Pons (tissue), 1 donor: ENCODE measurements at regions not wholly inside any gene's neighbourhood (a gene's known extent, or its start where the extent isn't known, plus 50 kb on each side); places are given as distances from the start of the nearest gene placed in this dataset.

Experiments
- DNase-seq: peaks from one replicate; pipeline ENCODE4 v3.0.0-alpha.2; 2016; ENCODE audit warnings: low spot score

- no peak for DNase-seq
These were observed 186.7 kb upstream of the SLITRK2 start for GRCh38 chrX:145630806-145631435.

DNA sequence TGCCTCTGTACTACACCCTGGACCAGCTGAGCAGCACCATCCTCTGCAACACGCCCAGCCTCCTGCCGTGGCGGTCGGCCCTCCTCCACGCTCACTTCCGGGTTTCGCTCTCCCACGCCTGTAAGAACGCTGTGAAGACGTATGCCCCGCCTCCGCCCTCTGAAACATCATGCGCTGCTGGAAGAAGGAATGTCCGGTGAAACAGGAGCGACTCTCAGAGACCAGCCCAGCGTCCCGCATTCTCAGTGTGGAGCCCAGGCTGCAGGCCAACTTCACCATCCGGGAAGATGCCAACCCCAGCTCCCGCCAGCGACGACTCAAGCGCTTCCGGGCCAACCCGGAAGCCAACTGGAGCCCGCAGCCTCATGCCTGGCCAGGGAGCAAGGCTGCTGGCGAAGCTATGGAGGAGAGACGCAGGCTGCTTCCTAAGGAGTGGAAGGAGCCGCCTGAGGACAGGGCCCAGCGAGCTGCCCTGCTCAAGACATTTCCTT lies 186.1 kb upstream of the SLITRK2 start:
- DNase-seq: no peak

- peak; percentile 19 for DNase-seq
These were observed 163.1 kb upstream of the SLITRK2 start for GRCh38 chrX:145654486-145654885.

GRCh38 chrX:145673841-145674240 lies 143.8 kb upstream of the SLITRK2 start:
- peak; percentile 58 for DNase-seq

DNA sequence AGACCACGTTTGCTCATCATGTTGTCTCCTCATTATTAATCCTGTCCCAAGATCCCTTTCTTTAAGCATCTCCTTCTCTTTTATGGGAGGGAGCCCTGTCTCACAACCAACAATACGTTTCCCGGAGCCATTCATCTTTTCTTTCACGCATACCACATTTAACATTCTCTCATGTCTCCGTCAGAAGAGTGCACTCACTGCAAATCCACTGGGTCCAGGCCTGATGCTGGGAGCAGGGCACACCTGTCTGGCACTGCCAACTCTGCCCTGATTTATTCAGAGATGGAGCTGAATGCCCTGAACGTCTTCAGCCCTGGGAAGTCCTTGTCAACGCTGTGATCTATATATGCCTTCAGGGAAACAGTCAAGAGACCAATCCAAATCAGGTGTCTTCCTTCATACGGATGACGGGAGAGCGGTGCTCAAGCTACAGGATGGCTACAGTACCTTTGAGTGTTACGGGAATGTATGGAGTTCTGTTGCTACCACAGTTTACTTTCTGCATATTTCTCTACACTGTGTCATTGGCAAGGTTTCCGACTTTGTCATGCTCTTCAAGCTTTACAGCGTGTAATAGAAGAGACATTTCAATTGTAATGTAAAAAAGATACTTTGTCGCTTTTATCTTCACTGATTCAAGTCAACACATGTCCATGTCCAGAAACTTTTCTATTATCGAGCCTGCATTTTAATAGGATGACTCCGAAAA lies 140.4 kb upstream of the SLITRK2 start:
- DNase-seq: no peak

DNA sequence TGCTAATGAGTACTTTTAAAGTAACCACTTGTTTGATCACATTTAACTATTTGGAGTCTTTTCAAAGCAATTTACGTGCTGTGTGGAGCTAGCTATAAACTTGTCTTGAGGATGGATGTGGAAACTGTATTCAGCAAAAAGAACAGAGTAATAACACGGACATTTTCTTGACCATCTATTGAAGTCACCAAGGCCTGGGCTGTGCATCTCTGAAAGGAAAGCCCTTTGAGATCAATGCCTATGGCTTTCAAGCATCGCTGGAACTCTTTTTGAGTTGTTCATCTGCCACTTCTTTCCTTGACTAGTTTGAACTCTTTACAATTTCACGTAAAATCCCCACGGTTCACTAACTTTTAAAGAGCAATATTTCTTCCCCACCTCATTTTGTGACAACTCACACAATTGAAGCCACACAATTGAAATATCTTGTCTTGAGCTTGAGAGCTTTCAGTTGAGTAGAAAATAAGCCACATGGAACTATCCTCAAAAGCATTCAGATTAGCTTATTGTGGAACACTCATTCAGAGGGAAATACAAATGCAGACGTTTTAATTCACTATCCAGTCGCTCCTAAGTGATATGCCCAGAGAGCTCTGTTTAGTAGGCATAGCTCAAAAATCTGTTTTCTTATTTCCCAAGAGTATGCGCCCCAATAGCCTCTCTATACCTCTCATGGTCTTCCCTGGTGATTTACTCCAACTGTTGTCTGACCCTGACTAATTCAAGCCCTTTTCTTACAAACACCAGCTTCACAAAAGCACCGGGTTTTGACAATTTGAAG lies 134.9 kb upstream of the SLITRK2 start:
- no peak for DNase-seq

- no peak for DNase-seq
These were observed 130.5 kb upstream of the SLITRK2 start for GRCh38 chrX:145687146-145687545.

DNA sequence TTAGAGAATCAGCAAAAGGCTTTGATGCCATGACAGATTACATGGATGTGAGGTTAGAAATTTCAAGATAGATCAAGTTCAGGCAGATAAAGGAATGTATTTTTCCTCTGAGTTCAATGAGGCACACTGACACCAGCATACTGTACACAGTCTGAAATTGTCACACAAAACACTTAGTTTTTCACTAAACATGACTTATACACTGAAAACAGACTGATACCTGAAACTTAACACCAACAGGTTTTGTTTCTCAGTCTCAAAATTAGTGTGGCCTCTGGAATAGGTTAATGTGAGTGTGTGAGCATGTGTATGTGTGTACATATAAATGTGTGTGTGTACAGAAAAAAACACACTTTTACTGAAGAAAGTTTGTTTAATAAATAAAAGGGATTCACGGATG lies 129.9 kb upstream of the SLITRK2 start:
- no peak for DNase-seq

GRCh38 chrX:145694048-145694447 lies 123.6 kb upstream of the SLITRK2 start:
- no peak for DNase-seq

DNA sequence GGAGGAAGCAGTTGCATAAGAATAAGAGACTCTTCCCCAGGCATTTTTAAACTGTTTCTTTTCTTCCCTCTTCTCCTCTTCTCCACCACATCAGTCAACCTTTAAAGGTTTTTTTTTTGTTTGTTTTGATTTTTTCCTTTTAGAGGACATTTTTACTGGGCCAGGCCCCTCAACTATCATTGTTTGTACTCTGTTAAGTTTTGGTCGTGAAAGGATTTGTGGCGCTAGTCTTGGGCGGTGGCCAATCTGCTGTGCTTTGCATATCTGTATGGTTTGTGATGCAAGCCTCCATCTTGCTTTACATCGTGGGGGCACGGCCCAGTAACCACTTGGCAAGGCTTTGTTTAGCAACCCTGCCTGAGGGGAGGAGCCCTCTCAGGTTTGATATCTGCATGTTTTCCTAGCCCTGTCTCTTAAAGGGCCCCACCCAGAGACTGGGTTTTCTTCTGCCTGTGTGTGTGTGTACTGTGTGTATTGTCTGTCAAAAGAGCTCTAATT lies 101.9 kb upstream of the SLITRK2 start:
- DNase-seq: no peak

GRCh38 chrX:145716226-145716625 lies 101.4 kb upstream of the SLITRK2 start:
- DNase-seq: no peak

DNA sequence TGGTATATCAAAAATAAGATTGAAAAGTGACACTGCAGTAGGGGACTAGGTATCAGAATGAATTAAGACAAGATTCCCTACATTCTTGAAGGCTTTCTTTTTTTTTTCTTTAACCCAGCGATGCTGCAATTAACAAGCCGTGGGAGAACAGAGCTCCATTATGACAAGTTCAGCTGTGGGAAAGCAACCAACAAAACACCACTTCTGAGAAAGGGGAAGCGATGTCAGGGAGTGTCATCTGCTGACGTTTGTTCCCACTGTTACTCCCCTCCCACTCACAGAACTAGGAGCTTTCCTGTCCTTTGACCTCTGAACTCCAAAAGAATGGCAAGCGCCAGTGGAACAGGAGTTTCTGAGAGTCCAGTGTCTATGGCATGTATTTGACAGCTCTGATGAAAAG lies 90.2 kb upstream of the SLITRK2 start:
- DNase-seq: peak; percentile 91

DNA sequence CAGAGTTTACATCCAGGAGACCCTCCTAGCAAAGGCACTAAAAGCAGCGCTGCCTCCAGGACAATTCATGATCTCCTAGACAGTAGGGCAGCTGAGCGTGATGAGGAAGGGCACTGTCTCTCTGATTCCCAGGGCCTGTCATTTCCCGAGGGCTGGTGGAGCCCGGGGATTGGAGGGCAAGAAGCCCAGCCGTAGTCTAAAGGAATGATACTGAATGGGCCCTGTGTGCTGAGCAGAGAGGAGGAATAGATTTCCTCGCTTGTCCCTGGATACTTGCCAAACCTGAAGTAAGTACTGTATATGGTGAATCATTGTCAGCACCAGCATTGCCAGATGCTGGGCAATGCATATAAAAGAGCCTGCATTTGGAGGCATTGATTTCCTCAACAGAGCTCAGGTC lies 88.0 kb upstream of the SLITRK2 start:
- peak; percentile 89 for DNase-seq

- no peak for DNase-seq
These were observed 82.6 kb upstream of the SLITRK2 start for GRCh38 chrX:145735036-145735435.

DNA sequence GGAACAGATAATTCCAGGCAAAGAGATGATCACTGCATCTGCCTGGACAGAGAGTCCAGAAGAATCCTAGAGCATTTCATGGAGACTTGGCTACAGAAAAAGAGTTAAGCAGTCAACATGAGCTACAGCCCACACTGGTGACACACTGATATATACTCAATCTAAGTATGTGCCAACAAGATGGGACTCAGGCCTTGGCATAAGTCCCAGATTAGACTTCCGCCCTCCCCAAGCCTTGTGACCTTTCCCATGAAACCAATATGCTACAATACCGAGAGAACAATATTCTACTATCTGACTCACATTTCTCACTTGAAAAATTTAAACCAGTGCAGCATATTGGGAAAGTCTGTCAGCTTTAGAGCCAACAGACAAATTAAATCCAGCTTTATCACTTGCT lies 65.7 kb upstream of the SLITRK2 start:
- DNase-seq: no peak
